ENCODE measurements at regions not wholly inside any gene's neighbourhood (a gene's known extent, or its start where the extent isn't known, plus 50 kb on each side); places are given as distances from the start of the nearest gene placed in this dataset.

DNA sequence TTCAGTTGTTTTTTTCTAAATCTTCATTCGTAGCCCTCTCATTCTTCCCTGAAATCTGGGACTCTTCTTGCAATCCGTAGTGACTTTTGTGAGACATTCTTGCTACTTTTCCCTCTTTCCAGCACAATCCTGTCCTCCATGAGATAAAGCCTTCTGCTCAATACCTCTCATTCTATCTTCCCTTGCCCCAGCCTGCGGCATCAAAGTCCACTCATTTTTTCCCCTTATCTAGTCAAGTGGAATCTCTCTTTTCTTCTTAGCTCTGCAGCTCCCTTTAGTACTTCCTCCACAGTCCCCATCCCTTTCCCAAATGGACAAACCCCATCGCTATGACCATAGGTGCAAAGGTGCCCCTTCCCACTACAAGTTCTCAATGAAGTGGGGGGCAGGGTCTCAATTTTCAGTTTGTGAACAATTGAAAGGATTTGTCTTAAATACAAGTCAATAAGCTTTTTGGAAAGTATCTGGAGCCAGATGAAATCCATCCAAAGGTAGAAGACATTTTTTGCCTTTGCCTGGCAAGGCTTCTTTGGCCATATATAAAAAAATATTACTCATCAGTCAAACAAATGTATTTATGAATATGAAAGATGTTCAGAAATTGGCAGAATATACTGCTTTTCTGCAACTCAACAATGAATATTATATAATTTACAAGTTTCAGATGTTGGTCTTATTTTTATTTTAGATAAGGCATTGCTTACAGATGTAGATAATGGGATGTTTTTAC lies 179.4 kb downstream of the SNAPC1 start:
- DNase-seq (ENCODE audit: low spot score), result no peak

DNA sequence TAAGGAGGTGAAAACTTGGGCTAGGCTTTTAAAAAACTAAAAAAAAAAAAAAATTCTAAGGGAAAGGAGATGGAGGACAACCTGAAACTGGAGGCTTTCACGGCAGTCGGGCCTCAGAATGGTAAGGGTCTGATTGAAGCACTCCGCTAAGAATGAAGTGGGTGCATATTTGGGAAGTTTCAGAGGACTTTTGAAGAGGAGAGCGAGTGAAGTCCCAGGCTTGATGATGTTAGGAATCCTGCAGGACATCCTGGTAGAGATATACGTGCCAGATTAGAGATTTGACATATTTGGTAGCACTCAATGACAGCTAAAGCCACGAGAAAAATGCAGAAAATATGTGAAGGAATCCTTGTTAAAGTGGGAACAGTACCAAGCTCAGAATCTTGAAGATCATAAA lies 186.2 kb downstream of the SNAPC1 start:
- DNase-seq (ENCODE audit: low spot score), result no peak

DNA sequence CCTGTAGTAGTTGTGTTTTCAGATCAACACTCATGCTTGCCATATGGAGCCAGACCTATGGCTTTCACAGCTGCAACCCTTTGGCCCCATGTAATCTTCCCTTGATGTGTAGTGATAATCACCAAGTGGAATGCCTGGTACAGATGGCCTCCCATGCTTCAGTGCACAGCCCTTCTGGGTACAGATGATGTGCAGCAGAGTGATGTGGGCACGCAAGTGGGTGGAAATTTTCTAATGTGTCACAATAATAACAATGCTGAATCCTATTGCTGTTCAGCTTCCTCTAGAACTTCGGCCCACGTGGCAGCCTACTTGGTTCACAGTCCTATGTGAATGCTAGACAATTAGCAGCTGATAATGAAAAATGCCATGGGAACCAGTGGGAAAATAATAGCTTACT lies 188.1 kb downstream of the SNAPC1 start:
- DNase-seq (ENCODE audit: low spot score), result no peak

DNA sequence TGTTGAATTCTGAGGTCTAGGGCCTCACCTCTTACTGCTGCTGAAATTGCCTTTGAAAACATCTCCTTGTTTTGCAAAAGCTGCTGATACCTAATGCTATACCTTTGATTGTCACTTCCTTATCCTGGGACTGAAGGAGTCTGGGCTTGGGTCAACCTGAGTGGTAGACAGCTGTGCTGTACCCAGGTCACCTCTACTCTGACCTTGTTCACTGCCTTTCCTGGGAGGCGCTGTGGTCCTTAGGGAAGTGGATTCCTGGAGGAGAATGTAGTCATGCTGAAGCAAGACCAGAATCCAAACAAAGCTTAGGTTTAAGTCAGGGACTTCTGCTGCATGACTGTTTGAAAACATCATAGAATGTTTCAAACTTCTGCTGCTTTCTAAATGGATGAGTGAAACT lies 191.4 kb downstream of the SNAPC1 start:
- no peak for DNase-seq (ENCODE audit: low spot score)

DNA sequence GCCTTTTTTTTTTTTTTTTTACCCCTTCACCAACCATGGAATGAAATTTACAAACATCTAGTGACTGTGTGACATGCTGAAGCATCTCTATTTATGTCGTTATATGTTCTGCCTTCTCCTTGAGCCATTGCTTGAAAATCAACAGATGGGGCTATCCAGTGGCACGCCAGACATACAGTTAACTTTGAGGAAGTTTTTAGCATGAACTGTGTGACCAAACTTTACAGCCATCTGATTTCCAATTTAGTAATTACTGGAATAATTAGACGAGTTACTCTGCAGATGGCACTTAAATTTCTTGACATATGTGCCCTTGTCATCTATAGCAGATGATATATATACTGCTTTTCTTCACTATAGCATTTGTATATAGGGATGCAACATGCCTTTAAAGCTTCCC lies 192.1 kb downstream of the SNAPC1 start:
- DNase-seq (ENCODE audit: low spot score), result no peak

DNA sequence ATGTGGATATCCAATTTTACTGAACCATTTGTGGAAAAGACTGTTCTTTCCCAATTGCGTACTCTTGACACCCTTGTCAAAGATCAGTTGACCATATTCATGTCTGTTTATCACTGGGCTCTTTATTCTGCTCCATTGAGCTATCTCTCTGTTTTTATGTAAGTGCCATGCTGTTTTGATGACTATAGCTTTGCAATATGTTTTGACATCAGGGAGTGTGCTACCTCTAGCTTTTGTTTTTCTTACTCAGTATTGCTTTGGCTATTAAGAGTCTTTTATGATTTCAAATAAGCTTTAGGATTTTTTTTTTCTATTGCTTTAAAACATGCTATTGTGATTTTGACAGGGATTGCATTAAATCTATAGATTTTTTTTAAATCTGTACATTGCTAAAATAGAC lies 194.3 kb downstream of the SNAPC1 start:
- no peak for DNase-seq (ENCODE audit: low spot score)

DNA sequence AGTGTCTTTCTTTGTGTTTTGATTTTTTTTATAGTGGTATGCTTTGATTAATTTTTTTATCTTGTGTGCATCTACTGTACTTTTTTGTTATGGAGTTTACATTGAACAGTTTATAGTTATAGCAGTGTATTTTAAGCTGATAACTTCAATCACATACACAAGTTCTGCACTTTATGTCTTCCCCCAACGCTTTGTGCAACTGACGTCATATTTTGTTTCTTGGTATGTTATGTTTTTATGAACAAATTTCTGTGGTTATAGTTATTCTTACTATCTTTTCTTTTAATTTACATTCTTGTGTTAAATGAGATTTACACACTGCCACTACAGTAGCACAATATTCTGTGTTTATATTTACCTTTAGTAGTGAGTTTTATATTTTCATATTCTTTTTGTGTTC lies 197.1 kb downstream of the SNAPC1 start:
- no peak for DNase-seq (ENCODE audit: low spot score)

DNA sequence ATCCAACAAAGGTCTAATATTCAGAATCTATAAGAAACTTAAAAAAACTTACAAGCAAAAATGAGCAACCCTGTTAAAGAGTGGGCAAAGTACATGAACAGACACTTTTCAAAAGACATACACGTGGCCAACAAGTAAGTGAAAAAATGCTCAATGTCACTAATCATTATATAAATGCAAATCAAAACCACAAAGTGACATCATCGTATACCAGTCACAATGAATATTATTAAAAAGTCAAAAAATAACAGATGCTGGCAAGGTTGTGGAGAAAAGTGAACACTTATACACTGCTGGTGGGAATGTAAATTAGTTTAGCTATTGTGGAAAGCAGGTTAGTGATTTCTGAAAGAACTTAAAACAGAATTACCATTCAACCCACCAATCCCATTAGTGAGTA lies 199.1 kb downstream of the SNAPC1 start:
- no peak for DNase-seq (ENCODE audit: low spot score)

DNA sequence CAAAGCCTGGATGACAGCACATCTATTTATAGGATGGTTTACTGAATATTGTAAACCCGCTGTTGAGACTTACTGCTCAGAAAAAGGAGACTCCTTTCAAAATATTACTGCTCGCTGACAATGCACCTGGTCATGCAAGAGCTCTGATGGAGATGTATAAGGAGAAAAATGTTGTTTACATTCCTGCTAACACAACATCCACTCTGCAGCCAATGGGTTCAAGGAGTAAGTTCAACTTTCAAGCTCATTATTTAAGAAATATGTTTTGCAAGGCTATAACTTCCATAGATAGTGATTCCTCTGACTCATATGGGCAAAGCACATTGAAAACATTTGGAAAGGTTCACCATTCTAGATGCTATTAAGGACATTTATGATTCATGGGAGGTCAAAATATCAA lies 201.7 kb downstream of the SNAPC1 start:
- no peak for DNase-seq (ENCODE audit: low spot score)

DNA sequence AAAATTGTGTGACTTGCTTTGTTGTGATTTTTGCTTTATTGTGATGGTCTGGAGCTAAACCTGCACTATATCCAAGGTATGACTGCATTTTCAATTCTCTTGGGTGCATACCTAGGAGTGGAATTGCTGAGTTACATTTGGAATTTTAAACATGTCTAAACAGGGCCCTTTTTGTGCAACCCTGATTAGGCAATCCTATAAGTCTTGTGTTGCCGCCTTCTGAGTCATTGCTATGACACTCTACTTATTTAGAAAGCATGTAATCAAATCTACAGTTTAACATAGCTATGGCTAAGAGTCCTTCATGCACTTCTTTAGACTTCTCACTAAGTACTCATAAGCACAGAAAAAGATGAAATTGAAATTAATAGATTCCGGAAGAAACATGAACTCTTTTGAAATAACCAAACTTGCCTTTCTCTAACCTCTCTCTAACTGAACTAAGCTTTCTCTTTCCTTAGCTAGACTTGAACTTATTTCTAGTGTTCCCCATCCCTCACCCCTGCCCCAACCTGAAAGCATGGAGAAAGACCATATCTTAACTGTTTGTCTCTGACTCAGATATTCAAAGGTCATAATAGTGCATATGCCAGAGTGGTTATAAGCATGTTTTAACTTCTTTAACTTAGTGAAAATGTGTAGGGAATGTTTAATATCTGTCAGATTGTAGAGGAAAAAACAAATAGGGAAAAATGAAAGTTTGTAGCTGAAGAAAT lies 203.0 kb downstream of the SNAPC1 start:
- no peak for DNase-seq (ENCODE audit: low spot score)

DNA sequence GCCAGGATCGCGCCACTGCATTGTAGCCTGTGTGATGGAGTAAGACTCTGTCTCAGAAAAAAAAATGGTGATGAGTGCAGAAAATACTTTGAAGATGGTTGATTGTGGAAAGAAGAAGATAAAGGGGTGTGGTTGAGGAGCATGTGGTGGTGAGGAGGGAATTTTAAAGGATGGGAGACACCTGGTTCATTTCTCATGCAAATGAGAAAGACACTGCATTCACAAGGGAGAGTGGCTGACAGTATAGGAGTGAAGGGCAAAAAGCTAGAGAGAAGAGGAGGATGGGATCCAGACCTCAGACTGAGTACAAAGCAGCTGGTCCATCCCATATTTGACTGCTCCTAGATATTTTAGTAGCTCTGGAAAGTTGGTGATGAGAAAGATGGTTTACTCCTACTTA lies 206.0 kb downstream of the SNAPC1 start:
- DNase-seq (ENCODE audit: low spot score), result no peak

DNA sequence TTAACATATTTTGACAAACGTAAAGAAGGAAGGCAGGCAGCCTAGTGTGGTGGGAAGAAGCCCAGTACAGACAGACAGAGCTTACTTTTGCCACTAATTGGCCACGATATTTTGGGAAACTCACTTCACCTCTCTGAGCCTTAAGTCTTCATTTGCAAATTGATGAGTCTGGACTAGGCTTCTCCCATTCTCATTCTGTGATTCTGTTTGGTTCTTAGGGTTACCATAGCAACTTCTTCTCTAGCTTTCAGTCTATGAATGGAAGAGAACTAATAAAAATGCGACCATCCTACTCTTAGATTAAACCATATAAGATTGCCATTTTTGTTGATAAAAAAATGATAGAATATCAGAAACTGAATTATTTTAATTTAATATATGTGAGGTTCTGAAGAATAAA lies 210.5 kb downstream of the SNAPC1 start:
- no peak for DNase-seq (ENCODE audit: low spot score)

DNA sequence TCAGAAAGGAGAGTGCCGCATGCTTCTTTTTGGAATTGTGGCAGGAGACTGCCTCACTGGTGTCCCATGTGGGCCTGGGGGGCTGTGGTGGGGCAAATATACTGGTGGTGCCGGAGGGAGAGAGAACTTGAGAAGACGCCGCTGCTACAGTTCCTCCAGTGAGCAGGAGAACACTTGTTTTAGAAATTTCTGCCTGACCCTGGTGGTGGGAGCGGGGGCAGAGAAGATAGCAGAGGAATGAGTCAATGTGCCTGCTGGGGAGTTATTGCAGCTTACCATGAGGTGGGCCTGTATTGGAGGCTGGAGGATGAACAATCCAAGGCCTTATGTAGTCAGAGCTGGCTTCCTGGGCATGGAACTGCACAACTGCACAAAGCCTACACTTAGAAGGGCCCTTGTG lies 211.8 kb downstream of the SNAPC1 start:
- DNase-seq (ENCODE audit: low spot score), result no peak

DNA sequence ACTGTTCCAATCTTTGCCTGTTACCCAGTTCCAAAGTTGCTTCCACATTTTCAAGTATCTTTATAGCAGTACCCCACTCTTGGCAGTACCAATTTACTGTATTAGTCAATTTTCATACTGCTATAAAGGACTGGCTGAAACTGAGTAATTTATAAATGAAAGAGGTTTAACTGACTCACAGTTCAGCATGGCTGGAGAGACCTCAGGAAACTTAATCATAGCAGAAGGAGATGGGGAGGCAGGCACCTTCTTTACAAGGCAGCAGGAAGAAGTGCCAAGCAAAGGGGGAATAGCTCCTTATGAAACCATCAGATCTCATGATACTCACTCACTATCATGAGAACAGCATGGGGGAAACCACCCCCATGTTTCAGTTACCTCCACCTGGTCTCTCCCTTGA lies 215.0 kb downstream of the SNAPC1 start:
- DNase-seq (ENCODE audit: low spot score), result no peak

DNA sequence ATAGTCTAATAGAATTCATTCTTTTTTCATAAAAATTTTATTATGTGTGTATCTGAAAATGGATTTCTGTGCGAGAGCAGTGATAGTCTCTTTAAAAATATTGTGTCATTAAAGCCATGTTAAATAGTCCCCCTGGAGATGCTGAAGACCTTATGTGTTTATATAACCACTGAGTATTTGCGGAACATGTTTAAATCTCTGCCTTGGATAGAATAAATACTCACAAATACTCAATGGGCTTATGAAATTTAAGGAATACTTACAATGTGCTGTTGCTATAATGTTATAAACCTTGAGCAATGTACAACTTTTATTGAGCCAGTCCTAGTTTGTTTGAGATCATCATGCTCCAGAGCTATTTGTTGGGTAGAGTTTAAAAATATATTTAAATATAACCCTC lies 226.0 kb downstream of the SNAPC1 start:
- DNase-seq (ENCODE audit: low spot score), result no peak

DNA sequence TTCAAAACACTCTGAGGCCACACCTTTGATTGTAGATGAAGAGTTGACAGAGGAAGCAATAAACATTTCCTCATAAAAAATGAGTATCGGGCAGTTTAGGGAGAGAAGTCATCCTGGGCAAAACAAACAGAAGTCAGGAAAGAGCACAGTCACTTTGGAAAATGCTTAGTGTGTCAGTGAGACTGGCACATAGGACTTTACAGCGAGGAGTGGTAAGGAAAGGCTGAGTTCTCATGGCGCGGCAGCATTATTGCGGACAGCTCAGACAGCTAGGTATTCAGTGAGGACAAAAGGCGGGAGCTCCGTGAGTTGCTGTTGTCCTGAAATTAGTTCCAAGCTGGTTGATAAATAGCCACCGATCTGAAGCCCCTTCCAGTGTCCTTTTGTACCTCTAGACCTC lies 229.9 kb downstream of the SNAPC1 start:
- no peak for DNase-seq (ENCODE audit: low spot score)

DNA sequence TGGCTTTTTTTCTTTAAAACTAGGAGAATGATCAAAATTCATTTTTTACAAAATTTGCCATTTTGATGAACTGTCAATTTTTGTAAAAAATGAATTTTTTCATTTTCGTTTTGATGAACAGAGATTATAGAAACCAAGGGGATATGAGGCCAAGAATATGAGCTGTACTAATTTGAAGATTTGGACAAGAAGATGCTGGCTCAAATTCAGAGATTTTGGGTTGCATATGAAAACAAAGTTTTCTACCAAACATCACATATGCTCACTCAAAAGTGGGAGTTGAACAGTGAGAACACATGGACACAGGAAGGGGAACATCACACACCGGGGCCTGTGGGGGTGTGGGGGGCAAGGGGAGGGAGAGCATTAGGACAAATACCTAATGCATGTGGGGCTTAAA lies 230.7 kb downstream of the SNAPC1 start:
- no peak for DNase-seq (ENCODE audit: low spot score)

DNA sequence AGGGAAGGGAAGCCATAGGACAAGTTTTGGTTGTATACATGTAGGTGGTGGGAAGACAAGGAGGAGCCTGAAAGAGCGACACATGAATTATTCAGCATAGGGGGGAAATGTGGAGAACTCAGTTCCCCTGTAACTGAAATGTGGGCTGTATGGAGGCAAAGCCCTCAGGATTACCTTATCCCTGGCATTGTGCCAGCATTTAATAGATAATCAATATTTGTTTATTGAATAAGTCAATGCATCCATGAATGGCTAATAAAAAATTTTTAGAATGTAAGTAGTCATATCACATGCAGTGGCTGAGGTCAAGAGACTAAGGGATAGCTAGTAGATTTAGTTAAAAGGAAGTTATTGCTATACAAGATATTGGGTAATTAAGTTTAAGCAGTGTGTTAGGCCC lies 232.4 kb downstream of the SNAPC1 start:
- DNase-seq (ENCODE audit: low spot score), result no peak

DNA sequence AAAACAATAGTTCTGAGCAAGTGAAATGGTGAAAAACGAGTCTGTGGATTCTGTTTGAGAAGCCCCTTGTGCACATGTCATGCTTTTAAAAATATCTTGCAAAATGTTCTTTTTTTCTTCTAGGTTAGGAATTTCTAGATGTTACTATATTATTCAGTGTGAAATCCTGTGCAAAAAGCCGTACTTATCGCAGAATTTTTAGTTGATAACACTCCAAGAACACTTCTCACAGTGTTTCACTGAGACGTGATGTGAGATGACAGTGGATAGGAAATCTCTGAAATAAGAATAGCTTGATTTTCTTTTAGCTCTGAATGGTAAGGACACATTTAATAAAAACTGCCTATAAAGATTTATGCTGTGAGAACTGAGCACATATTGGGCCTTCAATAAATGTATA lies 234.5 kb downstream of the SNAPC1 start:
- DNase-seq (ENCODE audit: low spot score), result no peak

DNA sequence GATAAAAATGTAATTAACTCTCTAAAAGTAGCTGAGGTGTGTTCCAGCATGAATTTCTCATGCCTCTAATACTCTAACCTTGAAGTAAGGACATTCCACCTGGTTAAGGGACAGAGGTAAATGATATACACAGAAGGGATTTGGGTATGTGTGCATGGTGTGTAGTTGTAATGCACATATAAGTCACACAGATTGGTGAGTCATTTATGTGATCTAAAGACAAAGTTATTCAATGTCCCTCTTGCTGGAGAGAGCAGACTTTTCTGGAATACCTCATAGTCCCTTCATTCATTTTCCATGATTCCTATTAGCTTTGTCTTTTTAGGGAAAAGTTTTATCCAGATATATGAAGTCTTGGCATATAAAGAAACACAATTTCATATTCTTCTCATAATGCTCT lies 234.9 kb downstream of the SNAPC1 start:
- DNase-seq (ENCODE audit: low spot score), result no peak

DNA sequence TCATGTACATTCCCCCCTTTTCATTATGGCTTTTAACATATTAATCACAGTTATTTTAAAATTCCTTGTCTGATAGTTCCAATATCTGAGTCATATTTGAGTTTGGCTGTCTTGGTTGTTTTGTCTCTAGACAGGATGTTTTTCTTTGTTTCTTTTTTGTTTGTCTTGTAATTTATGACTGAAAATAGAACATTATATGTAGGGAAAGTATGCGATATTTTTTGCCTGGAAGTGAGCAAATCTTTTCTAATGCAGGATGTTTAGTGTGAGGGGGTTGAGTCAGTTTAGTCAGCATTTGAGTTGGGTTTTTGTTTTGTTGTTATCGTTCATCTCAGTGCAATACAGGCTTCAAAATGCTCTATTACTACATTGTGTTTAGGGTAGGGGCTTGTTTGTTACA lies 239.7 kb downstream of the SNAPC1 start:
- DNase-seq (ENCODE audit: low spot score), result no peak

DNA sequence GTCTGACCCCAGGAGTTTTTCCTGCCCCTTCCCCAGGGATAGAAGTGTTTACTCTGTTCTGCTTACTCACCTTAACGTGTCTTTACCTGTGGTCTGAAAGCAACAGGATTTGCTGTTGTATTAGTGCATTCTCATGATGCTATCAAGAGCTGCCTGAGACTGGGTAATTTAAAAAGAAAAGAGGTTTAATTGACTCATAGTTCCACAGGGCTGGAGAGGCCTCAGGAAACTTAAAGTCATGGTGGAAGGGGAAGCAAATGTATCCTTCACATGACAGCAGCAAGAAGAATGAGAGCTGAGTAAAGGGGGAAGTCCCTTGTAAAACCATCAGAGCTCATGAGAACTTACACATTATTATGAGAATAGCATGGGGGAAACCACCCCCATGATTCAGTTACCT lies 240.4 kb downstream of the SNAPC1 start:
- DNase-seq (ENCODE audit: low spot score), result no peak

DNA sequence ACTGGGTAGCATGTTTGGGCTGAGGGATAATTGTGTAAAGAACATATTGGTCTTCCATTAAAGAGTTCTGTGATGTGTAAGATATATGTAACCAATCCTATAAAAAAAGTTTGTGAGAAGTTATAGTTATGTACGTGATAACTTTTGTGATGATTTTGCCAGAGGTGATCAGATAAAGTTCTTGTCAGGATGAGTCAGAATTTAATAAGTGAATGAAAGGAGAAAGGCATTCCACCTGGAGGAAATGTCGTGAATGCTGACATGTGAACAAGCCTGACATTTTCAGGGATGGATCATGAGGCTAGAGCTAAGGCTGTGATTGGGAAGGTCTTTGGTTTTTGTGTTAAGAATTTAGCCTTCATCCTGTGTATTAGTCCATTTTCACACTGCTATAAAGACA lies 241.5 kb downstream of the SNAPC1 start:
- DNase-seq (ENCODE audit: low spot score), result no peak

DNA sequence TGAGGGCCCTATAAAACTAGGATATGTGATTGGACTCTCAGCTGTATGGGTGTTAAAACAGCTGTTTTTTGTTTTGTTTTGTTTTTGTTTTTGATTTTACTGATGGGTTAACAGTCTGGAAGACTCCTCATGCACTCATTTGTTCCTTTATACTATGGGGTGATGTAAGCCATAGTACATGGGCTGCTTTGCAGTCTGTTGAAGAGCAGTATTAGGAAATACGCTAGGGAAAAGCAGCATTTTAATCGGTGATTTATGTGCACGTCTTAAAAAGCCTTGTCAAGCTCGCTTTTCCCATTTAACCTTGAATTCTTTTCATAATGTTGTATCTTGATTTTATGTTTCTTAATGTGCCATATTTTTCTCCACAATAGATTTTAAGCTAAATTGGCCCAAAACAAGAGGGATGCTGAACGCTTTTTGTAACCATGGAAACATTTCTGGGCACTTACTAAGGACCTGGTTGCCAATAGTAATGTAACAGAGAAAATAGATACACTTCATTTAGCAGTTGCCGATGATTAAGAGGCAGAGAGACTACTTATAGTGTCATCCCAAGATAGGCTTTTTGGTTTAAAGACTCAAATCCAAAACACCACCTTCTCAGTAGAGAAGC lies 244.0 kb downstream of the SNAPC1 start:
- no peak for DNase-seq (ENCODE audit: low spot score)

Data from CD4-positive, alpha-beta T cell treated with Interleukin-15 for 4 hours (primary cell).